WTC11 (cell line): ENCODE measurements at regions not wholly inside any gene's neighbourhood (a gene's known extent, or its start where the extent isn't known, plus 50 kb on each side); places are given as distances from the start of the nearest gene placed in this dataset.

Experiments used
- ATAC-seq: fragments of 200-7000 bp; cut with Tn5 transposase; 2 replicates; pipeline ENCODE4 v1.10.0; 2021; ENCODE audit warnings: mild to moderate bottlenecking, moderate library complexity
- CTCF ChIA-PET: fragments of 300-600 bp; sonication (Branson Sonifier 250); formaldehyde crosslinking; loops from one replicate; lab custom pipeline; 2021; ENCODE audit warnings: antibody characterized with exemption; lab: Charles Lee
- POLR2A ChIA-PET: fragments of 350-600 bp; sonication (Branson Sonifier 250); formaldehyde crosslinking; loops from one replicate; lab custom pipeline; 2021; ENCODE audit warnings: antibody characterized with exemption; lab: Charles Lee
- DNase-seq: peaks from one replicate; pipeline ENCODE4 v3.0.0; 2021; ENCODE audit warnings: low spot score
- H3K27ac Mint-ChIP-seq: 2 replicates; pipeline ENCODE4 v1.8.0; 2021; ENCODE audit warnings: mixed read lengths
- H3K27me3 Mint-ChIP-seq: 2 replicates; pipeline ENCODE4 v1.8.0; 2021; ENCODE audit warnings: low read depth, mild to moderate bottlenecking, moderate library complexity, mixed read lengths
- H3K36me3 Mint-ChIP-seq: 2 replicates; pipeline ENCODE4 v1.8.0; 2021; ENCODE audit warnings: mixed read lengths
- H3K4me1 Mint-ChIP-seq: 2 replicates; pipeline ENCODE4 v1.8.0; 2022; ENCODE audit warnings: mixed read lengths
- H3K4me3 Mint-ChIP-seq: 2 replicates; pipeline ENCODE4 v1.8.0; 2021; ENCODE audit warnings: mild to moderate bottlenecking, moderate library complexity, mixed read lengths
- H3K9me3 Mint-ChIP-seq: 2 replicates; pipeline ENCODE4 v1.8.0; 2021; ENCODE audit warnings: mixed read lengths
- CREB1 ChIP-seq: sonication (generic); formaldehyde crosslinking; IDR thresholded peaks from 2 replicates; pipeline ENCODE4 v1.8.0; 2023; ENCODE audit warnings: mild to moderate bottlenecking, missing genetic modification reagents
- CTCF ChIP-seq: fragments of 200-600 bp; IDR thresholded peaks from 2 replicates; pipeline ENCODE4 v1.8.0; 2022; ENCODE audit warnings: antibody characterized with exemption
- ETV6 ChIP-seq: sonication (generic); formaldehyde crosslinking; IDR thresholded peaks from 2 replicates; pipeline ENCODE4 v1.8.1; 2022; ENCODE audit warnings: mild to moderate bottlenecking, missing genetic modification reagents
- GABPB1 ChIP-seq: sonication (generic); formaldehyde crosslinking; IDR thresholded peaks from 2 replicates; pipeline ENCODE4 v1.8.1; 2023; ENCODE audit warnings: mild to moderate bottlenecking, missing genetic modification reagents
- GRHL2 ChIP-seq: fragments of 250-450 bp; sonication (Bioruptor Pico); IDR thresholded peaks from 2 replicates; pipeline ENCODE4 v1.8.0; 2022; ENCODE audit warnings: mild to moderate bottlenecking, moderate library complexity; ENCODE audit not compliant: insufficient replicate concordance, severe bottlenecking
- IRF2 ChIP-seq: sonication (generic); formaldehyde crosslinking; IDR thresholded peaks from 2 replicates; pipeline ENCODE4 v1.8.0; 2022; ENCODE audit warnings: low read depth, missing genetic modification reagents, borderline replicate concordance
- KAT7 ChIP-seq: sonication (generic); formaldehyde crosslinking; IDR thresholded peaks from 2 replicates; pipeline ENCODE4 v1.8.1; 2023; ENCODE audit warnings: missing genetic modification reagents, mild to moderate bottlenecking, borderline replicate concordance
- MLX ChIP-seq: sonication (generic); formaldehyde crosslinking; IDR thresholded peaks from 2 replicates; pipeline ENCODE4 v1.8.1; 2023; ENCODE audit warnings: mild to moderate bottlenecking, missing genetic modification reagents, moderate library complexity
- NFATC4 ChIP-seq: fragments of 250-450 bp; sonication (Bioruptor Pico); IDR thresholded peaks from 2 replicates; pipeline ENCODE4 v1.9.0; 2021; ENCODE audit warnings: mild to moderate bottlenecking
- NR1H2 ChIP-seq: sonication (generic); formaldehyde crosslinking; IDR thresholded peaks from 2 replicates; pipeline ENCODE4 v1.9.0; 2021; ENCODE audit warnings: mild to moderate bottlenecking, moderate library complexity, missing genetic modification reagents
- NR3C1 ChIP-seq: sonication (generic); formaldehyde crosslinking; conservative IDR thresholded peaks from 2 replicates; pipeline ENCODE4 v1.8.1; 2023; ENCODE audit warnings: low read depth, mild to moderate bottlenecking, missing genetic modification reagents
- USF1 ChIP-seq: sonication (generic); formaldehyde crosslinking; IDR thresholded peaks from 2 replicates; pipeline ENCODE4 v1.8.0; 2022; ENCODE audit warnings: mild to moderate bottlenecking, missing genetic modification reagents
- USF2 ChIP-seq: sonication (generic); formaldehyde crosslinking; IDR thresholded peaks from 2 replicates; pipeline ENCODE4 v1.8.1; 2023; ENCODE audit warnings: mild to moderate bottlenecking, missing genetic modification reagents, moderate library complexity
- ZBTB21 ChIP-seq: sonication (generic); formaldehyde crosslinking; IDR thresholded peaks from 2 replicates; pipeline ENCODE4 v1.8.1; 2023; ENCODE audit warnings: mild to moderate bottlenecking, missing genetic modification reagents, borderline replicate concordance
- ZNF121 ChIP-seq: sonication (generic); formaldehyde crosslinking; IDR thresholded peaks from 2 replicates; pipeline ENCODE4 v1.8.0; 2023; ENCODE audit warnings: missing genetic modification reagents
- ZNF317 ChIP-seq: sonication (generic); formaldehyde crosslinking; IDR thresholded peaks from 2 replicates; pipeline ENCODE4 v1.8.1; 2023; ENCODE audit warnings: low read depth, mild to moderate bottlenecking, moderate library complexity, missing genetic modification reagents, borderline replicate concordance
- ZNF396 ChIP-seq: fragments of 250-450 bp; sonication (Bioruptor Pico); IDR thresholded peaks from 2 replicates; pipeline ENCODE4 v1.8.0; 2021; ENCODE audit warnings: mild to moderate bottlenecking, moderate library complexity, borderline replicate concordance
- ZNF425 ChIP-seq: fragments of 250-450 bp; sonication (Bioruptor Pico); conservative IDR thresholded peaks from 2 replicates; pipeline ENCODE4 v1.9.0; 2021; ENCODE audit warnings: mild to moderate bottlenecking
- ZNF512 ChIP-seq: sonication (generic); formaldehyde crosslinking; IDR thresholded peaks from 2 replicates; pipeline ENCODE4 v1.8.1; 2022; ENCODE audit warnings: missing genetic modification reagents, borderline replicate concordance
- TF ChIP-seq, protein P1 (sequence below): sonication (generic); formaldehyde crosslinking; IDR thresholded peaks from 2 replicates; pipeline ENCODE4 v1.8.1; 2022; ENCODE audit warnings: mild to moderate bottlenecking, moderate library complexity, missing genetic modification reagents
- TF ChIP-seq, protein P2 (sequence below): sonication (generic); formaldehyde crosslinking; IDR thresholded peaks from 2 replicates; pipeline ENCODE4 v1.8.0; 2022; ENCODE audit warnings: mild to moderate bottlenecking, missing genetic modification reagents

- TF ChIP-seq CREB1, result no peak
- no peak for TF ChIP-seq ZNF425 (CRISPR knock-in tag)
- no peak for TF ChIP-seq USF1
These were observed 126.0 kb upstream of the CRY1 start (continued) for GRCh38 chr12:107219301-107219700.

DNA sequence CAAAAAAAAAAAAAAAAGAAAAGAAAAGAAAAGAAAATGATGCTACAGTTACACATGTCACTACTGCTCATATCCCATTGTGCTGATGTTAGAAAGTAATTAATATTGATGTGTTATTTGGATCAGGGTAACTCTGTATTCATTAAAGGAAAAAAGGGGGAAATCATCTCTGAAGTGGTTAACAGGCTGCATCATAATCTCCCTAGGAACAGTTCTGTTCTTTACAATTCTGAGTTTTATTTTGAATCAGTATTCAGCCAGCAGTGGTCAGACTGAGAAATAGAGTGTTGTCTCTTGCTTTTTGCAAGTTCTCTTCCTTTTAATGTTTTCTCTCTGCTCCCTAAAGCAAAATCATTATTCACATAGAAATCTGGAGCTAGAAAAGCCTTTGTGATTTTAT, 128.6 kb upstream of the CRY1 start:
- Mint-ChIP-seq H3K9me3 (no peaks in the 10 kb centered on the region; the same call in none of the 2 replicates), H3K4me1 (peaks cover 19% of the 10 kb centered on the region), H3K27me3 (no peaks in the 10 kb centered on the region), H3K4me3 (no peak overlapping the region), H3K27ac (no peak overlapping the region), H3K36me3 (peaks cover 7% of the 10 kb centered on the region)
- TF ChIP-seq, protein P1, sequence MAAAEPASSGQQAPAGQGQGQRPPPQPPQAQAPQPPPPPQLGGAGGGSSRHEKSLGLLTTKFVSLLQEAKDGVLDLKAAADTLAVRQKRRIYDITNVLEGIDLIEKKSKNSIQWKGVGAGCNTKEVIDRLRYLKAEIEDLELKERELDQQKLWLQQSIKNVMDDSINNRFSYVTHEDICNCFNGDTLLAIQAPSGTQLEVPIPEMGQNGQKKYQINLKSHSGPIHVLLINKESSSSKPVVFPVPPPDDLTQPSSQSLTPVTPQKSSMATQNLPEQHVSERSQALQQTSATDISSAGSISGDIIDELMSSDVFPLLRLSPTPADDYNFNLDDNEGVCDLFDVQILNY (CRISPR knock-in tag), result no peak
- no peak for TF ChIP-seq NR3C1 (CRISPR knock-in tag)
- TF ChIP-seq ETV6 (CRISPR knock-in tag), result no peak
- TF ChIP-seq CTCF, result no peak
- TF ChIP-seq GRHL2 (CRISPR knock-in tag), result no peak
- TF ChIP-seq, protein P2, sequence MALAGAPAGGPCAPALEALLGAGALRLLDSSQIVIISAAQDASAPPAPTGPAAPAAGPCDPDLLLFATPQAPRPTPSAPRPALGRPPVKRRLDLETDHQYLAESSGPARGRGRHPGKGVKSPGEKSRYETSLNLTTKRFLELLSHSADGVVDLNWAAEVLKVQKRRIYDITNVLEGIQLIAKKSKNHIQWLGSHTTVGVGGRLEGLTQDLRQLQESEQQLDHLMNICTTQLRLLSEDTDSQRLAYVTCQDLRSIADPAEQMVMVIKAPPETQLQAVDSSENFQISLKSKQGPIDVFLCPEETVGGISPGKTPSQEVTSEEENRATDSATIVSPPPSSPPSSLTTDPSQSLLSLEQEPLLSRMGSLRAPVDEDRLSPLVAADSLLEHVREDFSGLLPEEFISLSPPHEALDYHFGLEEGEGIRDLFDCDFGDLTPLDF (CRISPR knock-in tag), result no peak
- no peak for TF ChIP-seq NR1H2 (CRISPR knock-in tag)
- no peak for TF ChIP-seq MLX (CRISPR knock-in tag)
- TF ChIP-seq GABPB1 (CRISPR knock-in tag), result no peak
- TF ChIP-seq ZNF317, result no peak
- no peak for TF ChIP-seq ZBTB21
- TF ChIP-seq NFATC4 (CRISPR knock-in tag), result no peak
- TF ChIP-seq USF1, result no peak
- POLR2A ChIA-PET, result no interaction called here
- CTCF ChIA-PET, result interaction anchor here (1.9 kb wide), 1 partner anchor 90 kb away, joined by 5 read pairs; no protein-coding TSS in a partner anchor
- no peak for ATAC-seq
- no peak for DNase-seq

- no peaks in the 10 kb centered on the region for H3K36me3 Mint-ChIP-seq
- DNase-seq (no peak), ATAC-seq (no peak)
- H3K27ac Mint-ChIP-seq, result no peak overlapping the region
- ChIA-PET CTCF (interaction anchor here (0.6 to 0.7 kb wide), 3 partner anchors 98 to 385 kb away, joined by 3 read pairs; no protein-coding TSS in a partner anchor), POLR2A (interaction anchor here (0.7 kb wide), 1 partner anchor 201 kb away, joined by 4 read pairs; no protein-coding TSS in a partner anchor)
- no peaks in the 10 kb centered on the region for H3K27me3 Mint-ChIP-seq
- H3K9me3 Mint-ChIP-seq, result no peaks in the 10 kb centered on the region; the same call in none of the 2 replicates
- H3K4me3 Mint-ChIP-seq, result no peak overlapping the region
- peaks cover 26% of the 10 kb centered on the region for H3K4me1 Mint-ChIP-seq
- TF ChIP-seq ZNF396 (CRISPR knock-in tag), result no peak
- no peak for TF ChIP-seq IRF2 (CRISPR knock-in tag)
- no peak for TF ChIP-seq USF2 (CRISPR knock-in tag)
- no peak for TF ChIP-seq ZNF317
- TF ChIP-seq ZNF121 (CRISPR knock-in tag), result no peak
- TF ChIP-seq USF1, result no peak
- TF ChIP-seq ZNF512 (CRISPR knock-in tag), result no peak
- no peak for TF ChIP-seq KAT7
These were observed 130.5 kb upstream of the CRY1 start for GRCh38 chr12:107223821-107224220.
